MM.1S (cell line): ENCODE measurements at regions not wholly inside any gene's neighbourhood (a gene's known extent, or its start where the extent isn't known, plus 50 kb on each side); places are given as distances from the start of the nearest gene placed in this dataset.

ENCODE experiments used
- DNase-seq: peaks from one replicate; pipeline ENCODE4 v3.0.0-alpha.2; 2015
- H2AFZ ChIP-seq: fragments of 300-600 bp; sonication (generic); 2 replicates; pipeline ENCODE4 v1.6.0; 2016; ENCODE audit warnings: antibody characterized with exemption, low read length
- H3F3A ChIP-seq: fragments of 300-600 bp; sonication (generic); 2 replicates; pipeline ENCODE4 v1.6.1; 2016; ENCODE audit warnings: mild to moderate bottlenecking, antibody characterized with exemption, low read length, moderate library complexity, mixed read lengths; ENCODE audit not compliant: insufficient read depth
- H3K27ac ChIP-seq: fragments of 300-600 bp; sonication (generic); 2 replicates; pipeline ENCODE4 v1.5.1; 2016; ENCODE audit warnings: mild to moderate bottlenecking, low read length
- H3K27me3 ChIP-seq: fragments of 300-600 bp; sonication (generic); replicated peaks from 2 replicates; pipeline ENCODE4 v1.6.0; 2016; ENCODE audit warnings: low read length; ENCODE audit not compliant: insufficient read depth
- H3K36me3 ChIP-seq: fragments of 300-600 bp; sonication (generic); replicated peaks from 2 replicates; pipeline ENCODE4 v1.6.1; 2016; ENCODE audit warnings: mild to moderate bottlenecking, low read length, mixed read lengths; ENCODE audit not compliant: insufficient read depth
- H3K4me1 ChIP-seq: fragments of 300-600 bp; sonication (generic); 2 replicates; pipeline ENCODE4 v1.6.1; 2016; ENCODE audit warnings: low read length, mixed read lengths
- H3K4me2 ChIP-seq: fragments of 300-600 bp; sonication (generic); 2 replicates; pipeline ENCODE4 v1.6.0; 2016; ENCODE audit warnings: low read depth, low read length
- H3K4me3 ChIP-seq: fragments of 300-600 bp; sonication (generic); 2 replicates; pipeline ENCODE4 v1.5.1; 2016; ENCODE audit warnings: low read length, mixed read lengths
- H3K79me2 ChIP-seq: fragments of 300-600 bp; sonication (generic); 2 replicates; pipeline ENCODE4 v1.6.1; 2016; ENCODE audit warnings: mixed run types, low read length, mixed read lengths
- H3K9ac ChIP-seq: fragments of 300-600 bp; sonication (generic); 2 replicates; pipeline ENCODE4 v1.6.1; 2016; ENCODE audit warnings: low read length, mixed read lengths
- H3K9me2 ChIP-seq: fragments of 300-600 bp; sonication (generic); replicated peaks from 2 replicates; pipeline ENCODE4 v1.6.1; 2016; ENCODE audit warnings: mild to moderate bottlenecking, low read length, mixed read lengths; ENCODE audit not compliant: insufficient read depth
- H3K9me3 ChIP-seq: fragments of 300-600 bp; sonication (generic); replicated peaks from 2 replicates; pipeline ENCODE4 v1.6.1; 2016; ENCODE audit warnings: mild to moderate bottlenecking, low read length, mixed read lengths; ENCODE audit not compliant: insufficient read depth
- H4K20me1 ChIP-seq: fragments of 300-600 bp; sonication (generic); 2 replicates; pipeline ENCODE4 v1.6.1; 2016; ENCODE audit warnings: mild to moderate bottlenecking, low read length, moderate library complexity, mixed read lengths; ENCODE audit not compliant: insufficient read depth
- CTCF ChIP-seq: fragments of 300-600 bp; sonication (generic); IDR thresholded peaks from 2 replicates; pipeline ENCODE4 v1.5.1; 2016; ENCODE audit warnings: antibody characterized with exemption, low read length, mixed read lengths
- EZH2 ChIP-seq: fragments of 300-600 bp; sonication (generic); optimal IDR thresholded peaks from 2 replicates; pipeline ENCODE3; 2017; ENCODE audit warnings: low read depth, mild to moderate bottlenecking, antibody characterized with exemption, low read length, mixed read lengths
- EZH2phosphoT487 ChIP-seq: fragments of 300-600 bp; sonication (generic); IDR thresholded peaks from 2 replicates; pipeline ENCODE4 v1.6.1; 2018; ENCODE audit warnings: antibody characterized with exemption, low read length

- H3K27ac ChIP-seq = no peak overlapping the region
- no peaks in the 10 kb centered on the region for H3K36me3 ChIP-seq
- H4K20me1 ChIP-seq = no peaks in the 10 kb centered on the region
- no peak overlapping the region for H3K4me2 ChIP-seq
- H3K9me3 ChIP-seq = no peaks in the 10 kb centered on the region
- no peak overlapping the region for H3K9ac ChIP-seq
- no peaks in the 10 kb centered on the region for H3F3A ChIP-seq
- no peaks in the 10 kb centered on the region for H3K27me3 ChIP-seq
- no peak for DNase-seq
- H2AFZ ChIP-seq = no peak overlapping the region
- H3K79me2 ChIP-seq = no peaks in the 10 kb centered on the region
- TF ChIP-seq EZH2 (no peak), EZH2phosphoT487 (no peak), CTCF (no peak)
- H3K4me3 ChIP-seq = no peak overlapping the region
- H3K9me2 ChIP-seq = no peaks in the 10 kb centered on the region
- no peaks in the 10 kb centered on the region for H3K4me1 ChIP-seq
Observed at GRCh38 chr3:132854856-132855535, 132.8 kb upstream of the NPHP3 start.

- no peak overlapping the region for H2AFZ ChIP-seq
- no peak for DNase-seq
- H3F3A ChIP-seq = no peaks in the 10 kb centered on the region
- no peak overlapping the region for H3K4me2 ChIP-seq
- H3K27ac ChIP-seq = no peak overlapping the region
- no peaks in the 10 kb centered on the region for H3K27me3 ChIP-seq
- no peaks in the 10 kb centered on the region for H3K79me2 ChIP-seq
- no peak overlapping the region for H3K9ac ChIP-seq
- no peaks in the 10 kb centered on the region for H4K20me1 ChIP-seq
- H3K4me3 ChIP-seq = no peak overlapping the region
- no peaks in the 10 kb centered on the region for H3K9me3 ChIP-seq
- no peaks in the 10 kb centered on the region for H3K9me2 ChIP-seq
- TF ChIP-seq EZH2 = no peak
- no peak for TF ChIP-seq CTCF
- no peak for TF ChIP-seq EZH2phosphoT487
- no peaks in the 10 kb centered on the region for H3K36me3 ChIP-seq
- no peaks in the 10 kb centered on the region for H3K4me1 ChIP-seq
Observed at GRCh38 chr3:132847849-132848625, 125.8 kb upstream of the NPHP3 start.

- H3K4me1 ChIP-seq = no peaks in the 10 kb centered on the region
- H2AFZ ChIP-seq = no peak overlapping the region
- no peaks in the 10 kb centered on the region for H3K79me2 ChIP-seq
- H3K9ac ChIP-seq = no peak overlapping the region
- no peaks in the 10 kb centered on the region for H3K9me2 ChIP-seq
- no peaks in the 10 kb centered on the region for H3K9me3 ChIP-seq
- no peaks in the 10 kb centered on the region for H3K27me3 ChIP-seq
- H3F3A ChIP-seq = no peaks in the 10 kb centered on the region
- TF ChIP-seq EZH2phosphoT487 (no peak), CTCF (no peak), EZH2 (no peak)
- H3K36me3 ChIP-seq = no peaks in the 10 kb centered on the region
- H3K4me2 ChIP-seq = no peak overlapping the region
- H3K4me3 ChIP-seq = no peak overlapping the region
- H4K20me1 ChIP-seq = no peaks in the 10 kb centered on the region
- DNase-seq = no peak
- H3K27ac ChIP-seq = no peak overlapping the region
Observed at GRCh38 chr3:132843851-132844553, 121.8 kb upstream of the NPHP3 start.
